GM21576 (cell line): ENCODE measurements at regions not wholly inside any gene's neighbourhood (a gene's known extent, or its start where the extent isn't known, plus 50 kb on each side); places are given as distances from the start of the nearest gene placed in this dataset.

Source experiments
- ATAC-seq: cut with Tn5 transposase; IDR thresholded peaks from one replicate; pipeline ENCODE4 v1.9.1; 2021; ENCODE audit warnings: mild to moderate bottlenecking, moderate library complexity; ENCODE audit not compliant: unreplicated experiment

GRCh38 chr10:3856593-3856992, 71.6 kb upstream of the KLF6 start:
- no peak for ATAC-seq

GRCh38 chr10:3853547-3854303, 68.7 kb upstream of the KLF6 start:
- no peak for ATAC-seq

DNA sequence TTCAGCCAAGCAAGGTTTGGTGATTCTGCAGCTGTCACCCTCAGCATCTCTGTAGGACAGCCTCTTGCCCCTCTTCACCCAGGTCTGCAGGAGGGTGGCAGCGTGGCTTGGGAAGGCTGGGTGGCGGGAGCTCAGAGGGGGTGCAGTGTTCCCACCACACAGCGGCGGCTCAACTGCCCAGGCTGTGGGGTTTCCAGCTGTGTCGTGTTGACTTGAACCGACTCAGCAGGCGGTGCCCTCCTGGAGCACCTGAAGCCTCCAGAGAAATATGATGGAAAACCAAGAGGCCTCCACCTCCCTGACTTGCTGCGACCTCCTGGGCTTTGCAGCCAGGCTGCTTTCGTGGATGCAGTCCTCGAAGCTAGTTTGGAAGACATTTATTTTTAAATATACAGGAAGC, 68.0 kb upstream of the KLF6 start:
- no peak for ATAC-seq

DNA sequence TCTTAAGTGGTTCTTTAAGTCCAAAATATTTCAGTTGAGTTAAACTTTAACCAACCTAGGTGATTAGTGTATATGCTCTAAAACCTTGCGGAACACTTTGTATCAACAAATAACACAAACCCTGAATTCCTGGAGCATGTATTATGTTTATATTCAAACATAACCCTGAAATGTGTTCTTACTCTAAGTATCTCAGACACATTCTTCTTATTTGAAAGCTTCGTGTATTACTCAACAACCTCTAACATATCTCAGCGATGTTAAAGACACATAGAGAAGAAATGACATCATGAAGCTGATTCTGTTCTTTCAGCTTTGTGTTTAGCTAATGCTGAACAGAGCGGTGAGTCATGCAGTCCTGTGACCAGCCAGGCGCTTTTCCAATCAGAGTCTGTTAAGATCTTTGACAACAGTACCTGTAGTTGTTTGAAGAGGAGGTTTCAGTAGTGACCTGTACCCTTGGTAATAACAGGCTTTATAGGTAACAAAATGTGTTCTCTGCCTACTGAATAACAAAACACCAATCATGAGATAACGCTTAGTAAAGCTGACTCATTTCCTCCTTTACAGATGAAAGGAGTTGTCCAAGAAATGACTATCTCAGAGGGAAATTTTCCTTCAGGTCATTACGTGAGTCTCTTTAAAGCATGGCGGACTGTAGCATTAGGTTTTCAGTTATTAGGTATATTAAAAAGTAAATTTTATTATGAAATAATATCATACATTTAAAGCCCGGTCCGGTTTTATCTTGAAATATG, 67.3 kb upstream of the KLF6 start:
- ATAC-seq, result peak; percentile 83

DNA sequence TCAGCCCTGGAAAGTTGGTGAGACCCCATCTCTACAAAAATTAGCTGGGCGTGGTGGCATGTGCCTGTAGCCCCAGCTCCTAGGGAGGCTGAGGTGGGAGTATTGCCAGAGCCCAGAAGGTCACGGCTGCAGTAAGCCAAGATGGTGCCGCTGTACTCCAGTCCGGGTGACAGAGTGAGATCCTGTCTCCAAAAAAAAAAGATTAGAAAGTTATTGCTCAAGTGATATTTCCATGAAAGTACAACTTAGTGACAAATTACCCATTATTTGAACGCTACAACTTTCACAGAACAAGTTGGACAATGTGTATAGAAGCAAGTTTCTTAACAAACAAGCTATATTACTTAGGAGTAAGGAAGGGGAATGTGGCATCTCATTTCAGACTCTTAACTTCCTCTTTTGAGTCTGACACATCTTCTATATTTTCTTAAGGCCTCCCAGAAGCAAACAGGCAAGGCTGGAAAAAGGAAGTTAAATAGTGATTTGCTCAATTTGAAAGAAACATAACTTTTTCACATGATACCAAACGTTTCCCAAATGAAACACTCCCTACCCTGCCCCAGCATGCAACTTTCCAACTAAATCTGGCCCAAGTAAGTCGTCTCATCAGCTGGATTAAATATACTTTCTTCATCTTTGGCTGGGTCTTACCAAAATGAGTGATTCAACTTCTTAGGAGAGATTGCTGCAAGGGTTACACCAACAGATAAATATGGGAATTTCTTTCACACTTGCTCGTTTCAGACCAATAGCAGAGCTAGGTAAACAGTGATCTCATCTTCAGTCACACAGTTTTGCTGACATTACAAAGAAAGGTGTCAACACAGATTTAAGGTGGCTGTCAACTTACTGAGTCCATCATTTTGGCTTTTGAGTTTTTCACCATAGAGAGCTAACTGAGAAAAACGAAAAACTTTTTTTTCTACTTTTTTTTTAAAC, 66.3 kb upstream of the KLF6 start:
- ATAC-seq, result peak; percentile 44

DNA sequence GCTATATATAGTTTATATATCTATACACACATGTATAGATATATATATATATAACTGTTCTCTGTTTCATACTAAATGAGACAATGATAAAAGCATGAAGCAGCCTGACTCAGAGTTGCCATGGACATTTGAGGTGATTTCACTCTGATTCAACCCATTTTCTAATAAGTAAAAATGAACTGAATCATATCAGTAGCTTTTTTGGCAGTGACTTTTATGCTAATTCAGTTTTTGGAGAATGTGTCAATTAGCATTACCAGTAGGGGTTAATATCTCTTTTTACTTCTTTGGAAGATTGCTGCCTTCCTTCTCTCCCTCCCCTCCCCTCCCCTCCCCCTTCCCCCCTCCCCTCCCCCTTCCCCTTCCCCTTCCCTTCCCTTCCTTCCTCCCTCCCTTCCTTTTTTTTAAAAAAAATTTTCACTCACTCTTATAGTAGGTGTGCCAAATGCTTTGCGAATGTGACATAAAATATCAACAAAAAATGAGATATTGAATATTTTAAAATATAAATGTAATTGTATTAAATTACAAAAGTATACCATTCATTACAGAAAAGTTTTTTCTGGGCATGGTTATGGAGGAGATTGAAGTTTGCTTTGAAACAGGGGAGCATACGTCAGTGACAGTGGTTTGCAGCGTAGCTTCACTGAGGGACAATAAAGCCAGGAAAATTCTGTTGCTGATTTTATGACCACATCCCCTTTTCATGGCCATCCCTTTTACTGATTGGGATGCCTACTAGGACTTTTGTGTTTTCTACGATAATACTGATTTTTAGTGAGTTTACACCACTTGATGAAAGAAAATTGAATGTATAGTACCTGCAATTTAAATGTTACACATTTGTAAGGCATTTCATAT, 64.0 kb upstream of the KLF6 start:
- ATAC-seq, result no peak

- no peak for ATAC-seq
These were observed 63.2 kb upstream of the KLF6 start for GRCh38 chr10:3848005-3848774.

GRCh38 chr10:3846736-3847135, 61.7 kb upstream of the KLF6 start:
- ATAC-seq, result no peak

DNA sequence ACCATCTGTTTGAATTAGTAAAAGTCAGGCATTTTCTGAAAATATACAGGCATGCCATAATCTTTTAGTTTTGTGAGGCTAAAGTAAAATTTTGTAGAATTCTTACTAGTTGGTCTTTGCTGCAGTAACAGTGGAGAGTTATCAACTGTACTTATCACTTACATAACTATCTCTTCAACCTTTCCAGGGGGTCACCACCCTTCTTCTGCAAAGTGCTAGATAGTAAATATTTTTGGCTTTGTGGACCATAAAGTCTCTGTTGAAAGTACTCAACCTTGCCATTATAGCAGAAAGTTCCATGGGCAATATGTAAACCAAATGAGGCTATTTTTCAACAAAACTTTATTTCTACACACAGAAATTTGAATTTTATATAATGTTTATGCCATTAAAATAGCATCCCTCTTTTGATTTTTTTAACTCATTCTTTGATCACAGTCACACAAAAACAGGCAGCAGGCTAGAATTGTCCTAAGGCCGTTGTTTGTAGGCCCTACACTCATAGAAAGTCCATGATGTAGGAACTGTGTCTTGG, 59.5 kb upstream of the KLF6 start:
- no peak for ATAC-seq

- no peak for ATAC-seq
These were observed 53.7 kb upstream of the KLF6 start for GRCh38 chr10:3838460-3839437.

DNA sequence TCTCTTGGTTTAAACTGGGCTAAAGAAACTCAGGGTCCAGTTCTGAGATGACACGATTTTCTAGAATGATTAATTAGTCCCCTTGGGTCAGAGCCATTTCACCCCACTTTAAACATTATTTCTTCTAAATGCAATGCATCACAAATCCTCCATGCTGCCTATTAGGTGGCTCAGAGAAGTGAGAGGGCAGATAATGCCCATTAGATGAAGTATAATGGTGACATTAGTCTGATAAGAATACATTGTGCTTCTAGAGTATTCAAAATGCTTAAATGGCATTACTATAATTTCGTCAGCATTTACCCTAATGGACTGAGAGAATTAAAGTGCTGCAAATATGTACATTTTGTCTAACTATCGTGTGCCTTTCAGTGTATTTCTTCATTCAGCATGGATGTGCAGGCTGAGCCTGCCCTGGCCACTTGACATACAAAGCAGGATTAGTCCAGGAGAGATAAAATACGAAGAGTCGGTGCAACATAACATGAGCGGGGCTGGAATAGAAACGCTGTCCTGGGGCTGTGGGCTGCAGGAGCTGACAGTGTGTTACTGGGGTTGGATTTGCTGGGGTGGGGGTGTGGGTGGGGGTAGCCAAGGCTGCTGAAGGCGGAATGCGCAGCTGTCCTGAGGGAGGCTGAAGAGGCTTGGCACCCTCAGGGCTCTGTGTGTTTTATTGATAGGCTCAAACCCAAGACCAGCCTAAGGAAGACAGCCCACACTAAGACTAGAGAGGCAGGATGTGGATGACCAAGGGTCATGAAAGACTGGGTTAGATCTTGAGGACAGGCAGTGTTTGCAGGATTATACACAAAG, 52.8 kb upstream of the KLF6 start:
- no peak for ATAC-seq

DNA sequence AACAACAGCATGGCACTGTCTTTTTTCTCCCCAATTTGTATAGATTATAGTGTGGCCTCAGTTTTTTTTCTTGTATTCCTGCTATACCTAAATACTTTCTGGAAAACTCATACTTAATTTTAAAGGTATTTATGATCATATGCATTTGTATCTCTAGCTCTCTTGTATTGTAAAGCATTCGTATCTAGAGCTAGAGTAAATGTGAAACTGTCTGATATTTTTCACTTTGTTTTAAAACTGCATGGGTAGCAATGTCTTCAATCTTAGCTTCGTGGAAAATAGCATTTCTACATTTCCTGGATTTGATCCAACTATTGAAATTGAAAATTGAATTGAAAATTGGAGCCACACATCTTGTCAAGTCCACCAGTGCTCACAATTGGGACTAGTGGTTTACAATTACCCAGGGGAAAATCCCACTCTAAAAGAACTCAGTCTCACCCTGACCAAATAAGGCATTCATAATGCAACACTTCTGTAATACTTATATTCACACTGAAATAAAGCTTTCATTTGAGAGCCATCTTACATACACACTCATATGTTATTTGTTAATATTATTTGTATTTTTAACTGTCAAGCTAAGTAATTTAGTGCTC, 51.3 kb upstream of the KLF6 start:
- ATAC-seq, result peak; percentile 55

DNA sequence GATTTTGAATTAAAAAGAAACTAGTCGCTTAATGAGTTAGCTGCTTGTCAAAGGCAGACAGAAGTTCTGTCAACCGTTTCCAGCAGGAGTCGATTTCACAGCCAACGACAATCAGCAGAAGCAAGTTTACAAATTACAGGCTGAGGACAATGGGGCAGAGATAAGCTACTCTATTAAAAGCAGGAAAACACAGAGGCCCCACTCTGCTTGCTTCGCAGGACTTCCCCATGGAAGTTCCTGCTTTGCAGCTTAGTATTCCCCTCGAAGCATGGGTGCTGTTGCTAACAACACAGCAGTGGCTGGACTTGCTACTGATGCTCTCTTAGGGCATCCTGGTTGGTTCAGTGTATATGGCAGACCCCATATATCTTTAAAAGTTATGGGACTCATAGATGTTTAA, 50.8 kb upstream of the KLF6 start:
- ATAC-seq, result no peak

- ATAC-seq, result no peak
These were observed 49.9 kb upstream of the KLF6 start for GRCh38 chr10:3834947-3835346.
